ENCODE measurements at regions not wholly inside any gene's neighbourhood (a gene's known extent, or its start where the extent isn't known, plus 50 kb on each side); places are given as distances from the start of the nearest gene placed in this dataset.
A peak's percentile ranks its signal among the peaks of the same experiment; 100 is the strongest.

- Histone ChIP-seq H3K36me3 (ENCODE audit: low read depth, low read length) (no peaks in the 10 kb centered on the region), H3K4me1 (ENCODE audit: insufficient read depth, low read length) (no peaks in the 10 kb centered on the region), H2AFZ (ENCODE audit: low read length) (no peak overlapping the region), H3K9ac (ENCODE audit: low read length) (no peak overlapping the region), H3K9me3 (ENCODE audit: low read length) (no peaks in the 10 kb centered on the region), H3K4me3 (ENCODE audit: low read length) (no peak overlapping the region), H3K27ac (ENCODE audit: low read length) (no peak overlapping the region), H4K20me1 (ENCODE audit: low read length) (no peaks in the 10 kb centered on the region), H3K4me2 (ENCODE audit: low read length) (no peak overlapping the region), H3K27me3 (ENCODE audit: low read length) (no peaks in the 10 kb centered on the region), H3K9me2 (replicated peaks; ENCODE audit: low read length) (no peaks in the 10 kb centered on the region), H3F3A (ENCODE audit: low read length, unreplicated experiment) (no peaks in the 10 kb centered on the region), H3K79me2 (ENCODE audit: low read length) (no peaks in the 10 kb centered on the region)
- CTCF ChIA-PET = no interaction called here
- no peak for DNase-seq
- ATAC-seq = peak; percentile 48
- intact Hi-C loops (cut with micrococcal nuclease) = loop anchor here (1.0 kb wide), 1 partner anchor 22 kb away; no protein-coding TSS in a partner anchor
- no TSS peak for BruUV-seq (replicated peaks)
- TF ChIP-seq EZH2 (IDR thresholded peaks at IDR 0.05; ENCODE audit: low read length, unreplicated experiment) (no peak), CTCF (conservative IDR thresholded peaks at IDR 0.05; ENCODE audit: low read depth, low read length) (no peak), EZH2phosphoT487 (IDR thresholded peaks at IDR 0.05; ENCODE audit: borderline replicate concordance, low read length) (no peak)
- POLR2A ChIA-PET (ENCODE audit: unreplicated experiment) = no interaction called here
Observed at GRCh38 chr15:67976506-67977073, 77.5 kb upstream of the PIAS1 start.

- POLR2A ChIA-PET (ENCODE audit: unreplicated experiment) = no interaction called here
- no peak for DNase-seq
- no TSS peak for BruUV-seq (replicated peaks)
- no peak for TF ChIP-seq CTCF (conservative IDR thresholded peaks at IDR 0.05; ENCODE audit: low read depth, low read length)
- TF ChIP-seq EZH2phosphoT487 (IDR thresholded peaks at IDR 0.05; ENCODE audit: borderline replicate concordance, low read length) = no peak
- TF ChIP-seq EZH2 (IDR thresholded peaks at IDR 0.05; ENCODE audit: low read length, unreplicated experiment) = no peak
- Histone ChIP-seq H3K4me1 (ENCODE audit: insufficient read depth, low read length) (no peaks in the 10 kb centered on the region), H3F3A (ENCODE audit: low read length, unreplicated experiment) (no peaks in the 10 kb centered on the region), H3K79me2 (ENCODE audit: low read length) (no peaks in the 10 kb centered on the region), H3K27ac (ENCODE audit: low read length) (no peak overlapping the region), H4K20me1 (ENCODE audit: low read length) (no peaks in the 10 kb centered on the region), H2AFZ (ENCODE audit: low read length) (no peak overlapping the region), H3K9me2 (replicated peaks; ENCODE audit: low read length) (no peaks in the 10 kb centered on the region), H3K4me3 (ENCODE audit: low read length) (no peak overlapping the region), H3K9ac (ENCODE audit: low read length) (no peak overlapping the region), H3K36me3 (ENCODE audit: low read depth, low read length) (no peaks in the 10 kb centered on the region), H3K27me3 (ENCODE audit: low read length) (no peaks in the 10 kb centered on the region), H3K9me3 (ENCODE audit: low read length) (no peaks in the 10 kb centered on the region), H3K4me2 (ENCODE audit: low read length) (no peak overlapping the region)
- no peak for ATAC-seq
- CTCF ChIA-PET = interaction anchor here (0.7 kb wide), 1 partner anchor 156 kb away, joined by 3 read pairs; no protein-coding TSS in a partner anchor
- intact Hi-C loops (cut with micrococcal nuclease) = no loop called here
Observed at GRCh38 chr15:67977414-67978089, 76.6 kb upstream of the PIAS1 start.

DNA sequence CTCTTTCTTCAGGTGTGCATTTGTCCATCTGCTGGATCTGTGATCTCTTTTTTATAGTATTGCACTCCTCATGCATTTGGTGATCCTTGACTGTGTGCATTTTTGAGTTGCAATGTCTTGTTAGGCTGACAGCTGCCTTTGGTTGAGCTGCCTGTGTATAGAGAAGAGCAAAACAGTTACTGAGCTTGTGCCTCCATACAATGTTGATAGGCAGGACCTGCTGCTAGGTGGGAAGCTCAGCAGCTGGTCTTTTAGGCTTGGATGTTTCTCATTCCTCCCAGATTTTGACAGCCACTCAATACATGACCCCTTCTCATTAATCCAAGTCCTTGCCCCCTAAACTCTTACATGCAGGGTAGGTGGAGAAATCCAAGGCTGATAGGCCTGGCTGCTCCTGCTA is 74.8 kb upstream of the PIAS1 start:
- Histone ChIP-seq H3K9me2 (replicated peaks; ENCODE audit: low read length) (no peaks in the 10 kb centered on the region), H3K9ac (ENCODE audit: low read length) (no peak overlapping the region), H3K36me3 (ENCODE audit: low read depth, low read length) (no peaks in the 10 kb centered on the region), H3K4me3 (ENCODE audit: low read length) (no peak overlapping the region), H3K79me2 (ENCODE audit: low read length) (no peaks in the 10 kb centered on the region), H4K20me1 (ENCODE audit: low read length) (no peaks in the 10 kb centered on the region), H2AFZ (ENCODE audit: low read length) (no peak overlapping the region), H3K4me1 (ENCODE audit: insufficient read depth, low read length) (no peaks in the 10 kb centered on the region), H3K4me2 (ENCODE audit: low read length) (no peak overlapping the region), H3K27me3 (ENCODE audit: low read length) (no peaks in the 10 kb centered on the region), H3K27ac (ENCODE audit: low read length) (no peak overlapping the region), H3K9me3 (ENCODE audit: low read length) (no peaks in the 10 kb centered on the region), H3F3A (ENCODE audit: low read length, unreplicated experiment) (no peaks in the 10 kb centered on the region)
- no TSS peak for BruUV-seq (replicated peaks)
- DNase-seq (no peak), ATAC-seq (no peak)
- TF ChIP-seq EZH2 (IDR thresholded peaks at IDR 0.05; ENCODE audit: low read length, unreplicated experiment) (no peak), CTCF (conservative IDR thresholded peaks at IDR 0.05; ENCODE audit: low read depth, low read length) (no peak), EZH2phosphoT487 (IDR thresholded peaks at IDR 0.05; ENCODE audit: borderline replicate concordance, low read length) (no peak)
- intact Hi-C loops (cut with micrococcal nuclease) = no loop called here
- ChIA-PET CTCF (no interaction called here), POLR2A (ENCODE audit: unreplicated experiment) (no interaction called here)
